Vagina (tissue), 2 donors: ENCODE measurements at regions not wholly inside any gene's neighbourhood (a gene's known extent, or its start where the extent isn't known, plus 50 kb on each side); places are given as distances from the start of the nearest gene placed in this dataset.
A peak's percentile ranks its signal among the peaks of the same experiment; 100 is the strongest.
"Not testable (repeated sequence)": the region's sequence is repeated elsewhere in the genome, so short reads cannot be mapped to it uniquely, and the experiment has no call there.

Experiments
- DNase-seq, 2 donors: peaks; one replicate each; pipeline ENCODE4 v3.0.0-alpha.2; 2017; ENCODE audit errors: extremely low spot score in 2 of 2
- H3K27ac ChIP-seq: fragments of 200-600 bp; sonication (generic); one replicate; pipeline ENCODE4 v1.5.1; 2019
- H3K27me3 ChIP-seq: fragments of 200-600 bp; sonication (generic); one replicate; pipeline ENCODE4 v1.5.1; 2019
- H3K36me3 ChIP-seq, 2 donors: fragments of 200-600 bp; sonication (generic); one replicate each; pipeline ENCODE4 v1.5.1; 2017 to 2019
- H3K4me1 ChIP-seq: fragments of 200-600 bp; sonication (generic); one replicate; pipeline ENCODE4 v1.5.1; 2019
- H3K4me3 ChIP-seq, 2 donors: fragments of 200-600 bp; sonication (generic); 1 replicate in 1 of 2; 2 replicates in 1 of 2; pipeline ENCODE4 v1.5.1; 2016 to 2019
- H3K9me3 ChIP-seq: fragments of 200-600 bp; sonication (generic); one replicate; pipeline ENCODE4 v1.5.1; 2019
- POLR2A ChIP-seq, 2 donors: fragments of 450-650 bp; IDR thresholded peaks; one replicate each; pipeline ENCODE4 v1.6.1; 2017; ENCODE audit warnings: antibody characterized with exemption in 2 of 2, mild to moderate bottlenecking in 2 of 2, moderate library complexity in 2 of 2
- POLR2AphosphoS5 ChIP-seq, 2 donors: sonication (generic); formaldehyde crosslinking; IDR thresholded peaks; one replicate each; pipeline ENCODE4 v1.9.0; 2017; ENCODE audit warnings: antibody characterized with exemption in 2 of 2, mild to moderate bottlenecking in 2 of 2, low read depth in 1 of 2; ENCODE audit not compliant: insufficient read depth in 1 of 2
- intact Hi-C: fragments of 100-400 bp; cut with DNase I; formaldehyde crosslinking; loops from one replicate; pipeline ENCODE4 v1.15.1; 2023
- TF ChIP-seq, protein P1 (sequence below), 3 experiments: fragments of 450-650 bp in 2 of 3; fragments of 200-600 bp in 1 of 3; sonication (generic) in 1 of 3; IDR thresholded peaks; one replicate each; pipeline ENCODE4 v1.5.1; 2017 to 2019; ENCODE audit warnings: antibody characterized with exemption in 3 of 3, mild to moderate bottlenecking in 2 of 3, moderate library complexity in 2 of 3

- no peak overlapping the region for H3K4me3 ChIP-seq
- H3K27ac ChIP-seq, result peak overlapping the region; percentile 70
- DNase-seq, result peak in 1 of 2 donors; percentile 86
- H3K9me3 ChIP-seq, result no peaks in the 10 kb centered on the region
- H3K4me1 ChIP-seq, result peaks cover 19% of the 10 kb centered on the region
- H3K36me3 ChIP-seq, result no peaks in the 10 kb centered on the region
- intact Hi-C loops, result no loop called here
- no peaks in the 10 kb centered on the region for H3K27me3 ChIP-seq
- TF ChIP-seq, protein P1, sequence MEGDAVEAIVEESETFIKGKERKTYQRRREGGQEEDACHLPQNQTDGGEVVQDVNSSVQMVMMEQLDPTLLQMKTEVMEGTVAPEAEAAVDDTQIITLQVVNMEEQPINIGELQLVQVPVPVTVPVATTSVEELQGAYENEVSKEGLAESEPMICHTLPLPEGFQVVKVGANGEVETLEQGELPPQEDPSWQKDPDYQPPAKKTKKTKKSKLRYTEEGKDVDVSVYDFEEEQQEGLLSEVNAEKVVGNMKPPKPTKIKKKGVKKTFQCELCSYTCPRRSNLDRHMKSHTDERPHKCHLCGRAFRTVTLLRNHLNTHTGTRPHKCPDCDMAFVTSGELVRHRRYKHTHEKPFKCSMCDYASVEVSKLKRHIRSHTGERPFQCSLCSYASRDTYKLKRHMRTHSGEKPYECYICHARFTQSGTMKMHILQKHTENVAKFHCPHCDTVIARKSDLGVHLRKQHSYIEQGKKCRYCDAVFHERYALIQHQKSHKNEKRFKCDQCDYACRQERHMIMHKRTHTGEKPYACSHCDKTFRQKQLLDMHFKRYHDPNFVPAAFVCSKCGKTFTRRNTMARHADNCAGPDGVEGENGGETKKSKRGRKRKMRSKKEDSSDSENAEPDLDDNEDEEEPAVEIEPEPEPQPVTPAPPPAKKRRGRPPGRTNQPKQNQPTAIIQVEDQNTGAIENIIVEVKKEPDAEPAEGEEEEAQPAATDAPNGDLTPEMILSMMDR (IDR thresholded peaks at IDR 0.05), result no peak
- TF ChIP-seq POLR2AphosphoS5 (IDR thresholded peaks at IDR 0.05; ENCODE audit: insufficient read depth in 1 of 2, low read depth in 1 of 2) (no peak), POLR2A (IDR thresholded peaks at IDR 0.05) (no peak)
Observed at GRCh38 chr10:44280226-44281014, 104.5 kb downstream of the CXCL12 start.

GRCh38 chr10:44279426-44280126 lies 105.3 kb downstream of the CXCL12 start:
- TF ChIP-seq, protein P1 (IDR thresholded peaks at IDR 0.05), result no peak
- TF ChIP-seq POLR2A (IDR thresholded peaks at IDR 0.05) (no peak), POLR2AphosphoS5 (IDR thresholded peaks at IDR 0.05; ENCODE audit: insufficient read depth in 1 of 2, low read depth in 1 of 2) (no peak)
- H3K4me1 ChIP-seq, result peaks cover 19% of the 10 kb centered on the region
- peak in 1 of 2 donors; percentile 60 for DNase-seq
- no peaks in the 10 kb centered on the region for H3K9me3 ChIP-seq
- no peaks in the 10 kb centered on the region for H3K27me3 ChIP-seq
- no peak overlapping the region for H3K4me3 ChIP-seq
- intact Hi-C loops, result no loop called here
- no peak overlapping the region for H3K27ac ChIP-seq
- H3K36me3 ChIP-seq, result no peaks in the 10 kb centered on the region

DNA sequence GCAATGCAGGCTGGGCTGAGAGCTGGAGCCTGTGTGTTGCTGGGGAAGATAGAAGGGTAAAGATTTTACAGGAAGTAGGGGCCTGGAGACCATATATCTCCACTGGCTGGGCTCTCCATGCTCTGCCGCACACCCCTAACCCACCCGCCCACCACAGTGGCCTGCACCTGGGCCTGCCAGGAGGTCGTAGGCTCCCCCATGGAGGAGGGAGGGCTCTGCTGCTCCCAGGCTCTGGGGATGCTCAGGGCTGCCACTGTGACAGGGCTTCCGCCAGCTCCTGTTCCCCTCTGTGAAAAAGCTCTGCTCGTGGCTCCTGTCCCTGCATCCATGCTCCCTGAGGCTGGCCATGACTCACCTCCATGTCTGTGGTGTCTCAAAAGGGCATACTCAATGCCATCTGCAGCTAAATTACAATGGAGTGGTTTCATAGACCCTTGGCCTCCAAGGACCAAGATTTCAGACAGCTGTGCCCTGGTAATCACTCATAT lies 106.0 kb downstream of the CXCL12 start:
- intact Hi-C loops, result no loop called here
- Histone ChIP-seq H3K36me3 (no peaks in the 10 kb centered on the region), H3K4me3 (no peak overlapping the region), H3K9me3 (no peaks in the 10 kb centered on the region), H3K4me1 (peaks cover 19% of the 10 kb centered on the region), H3K27me3 (no peaks in the 10 kb centered on the region), H3K27ac (no peak overlapping the region)
- DNase-seq, result peak in 1 of 2 donors; percentile 71
- TF ChIP-seq, protein P1 (IDR thresholded peaks at IDR 0.05), result no peak
- TF ChIP-seq POLR2AphosphoS5 (IDR thresholded peaks at IDR 0.05; ENCODE audit: insufficient read depth in 1 of 2, low read depth in 1 of 2), result no peak
- no peak for TF ChIP-seq POLR2A (IDR thresholded peaks at IDR 0.05)

- intact Hi-C loops, H3K9me3 ChIP-seq, H3K27ac ChIP-seq, H3K4me3 ChIP-seq, H3K36me3 ChIP-seq, H3K27me3 ChIP-seq: not testable (repeated sequence)
- peaks cover 16% of the 10 kb centered on the region for H3K4me1 ChIP-seq
- DNase-seq, result peak in 1 of 2 donors; percentile 32
Observed at GRCh38 chr10:44268435-44268948, 116.4 kb downstream of the CXCL12 start.

DNA sequence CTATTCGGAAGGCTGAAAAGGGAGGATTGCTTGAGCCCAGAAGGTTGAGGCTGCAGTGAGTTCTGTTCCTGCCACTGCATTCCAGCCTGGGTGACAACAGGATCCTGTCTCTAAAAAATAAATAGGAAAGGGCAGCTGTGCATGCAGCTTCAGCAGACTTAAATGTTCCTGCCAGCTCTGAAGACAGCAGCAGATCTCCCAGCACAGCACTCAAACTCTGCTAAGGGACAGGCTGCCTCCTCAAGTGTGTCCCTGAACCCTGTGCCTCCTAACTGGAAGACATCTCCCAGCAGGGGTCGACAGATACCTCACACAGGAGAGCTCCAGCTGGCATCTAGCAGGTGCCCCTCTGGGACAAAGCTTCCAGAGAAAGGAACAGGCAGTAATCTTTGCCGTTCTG lies 117.9 kb downstream of the CXCL12 start:
- peak in 1 of 2 donors; percentile 18 for DNase-seq
- H3K27ac ChIP-seq, result no peak overlapping the region
- H3K27me3 ChIP-seq, result no peaks in the 10 kb centered on the region
- TF ChIP-seq POLR2AphosphoS5 (IDR thresholded peaks at IDR 0.05; ENCODE audit: insufficient read depth in 1 of 2, low read depth in 1 of 2) (no peak), POLR2A (IDR thresholded peaks at IDR 0.05) (no peak)
- TF ChIP-seq, protein P1 (IDR thresholded peaks at IDR 0.05), result no peak
- no peaks in the 10 kb centered on the region for H3K9me3 ChIP-seq
- peaks cover 29% of the 10 kb centered on the region for H3K4me1 ChIP-seq
- no peak overlapping the region for H3K4me3 ChIP-seq
- intact Hi-C loops, result no loop called here
- H3K36me3 ChIP-seq, result no peaks in the 10 kb centered on the region
